ENCODE measurements at regions not wholly inside any gene's neighbourhood (a gene's known extent, or its start where the extent isn't known, plus 50 kb on each side); places are given as distances from the start of the nearest gene placed in this dataset.

DNA sequence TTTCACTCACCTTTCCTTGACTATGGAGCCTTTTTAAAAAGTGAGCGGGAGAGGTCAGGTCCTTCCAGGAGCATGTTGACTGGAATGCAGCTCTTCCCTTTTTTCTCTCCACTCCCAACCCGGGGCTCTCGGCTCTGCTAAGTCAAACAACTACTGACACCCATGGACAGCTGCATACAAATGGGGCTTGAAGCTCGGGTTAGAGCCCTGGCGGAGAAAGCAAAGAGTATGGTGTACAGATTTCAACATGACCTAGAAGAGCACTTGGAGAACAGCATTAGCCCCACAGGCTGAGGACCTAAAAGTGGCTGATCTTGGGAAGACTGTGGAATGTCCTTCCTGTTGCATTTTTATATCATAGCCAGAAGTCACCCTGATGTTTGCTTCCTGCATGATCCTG, 162.0 kb upstream of the STMND1 start:
- TF ChIP-seq RBBP5 (conservative IDR thresholded peaks at IDR 0.05), result no peak
- no peak for TF ChIP-seq CEBPB (IDR thresholded peaks at IDR 0.05; ENCODE audit: borderline replicate concordance in 1 of 2, low read depth in 2 of 2, low read length in 2 of 2)
- TF ChIP-seq, protein P1, sequence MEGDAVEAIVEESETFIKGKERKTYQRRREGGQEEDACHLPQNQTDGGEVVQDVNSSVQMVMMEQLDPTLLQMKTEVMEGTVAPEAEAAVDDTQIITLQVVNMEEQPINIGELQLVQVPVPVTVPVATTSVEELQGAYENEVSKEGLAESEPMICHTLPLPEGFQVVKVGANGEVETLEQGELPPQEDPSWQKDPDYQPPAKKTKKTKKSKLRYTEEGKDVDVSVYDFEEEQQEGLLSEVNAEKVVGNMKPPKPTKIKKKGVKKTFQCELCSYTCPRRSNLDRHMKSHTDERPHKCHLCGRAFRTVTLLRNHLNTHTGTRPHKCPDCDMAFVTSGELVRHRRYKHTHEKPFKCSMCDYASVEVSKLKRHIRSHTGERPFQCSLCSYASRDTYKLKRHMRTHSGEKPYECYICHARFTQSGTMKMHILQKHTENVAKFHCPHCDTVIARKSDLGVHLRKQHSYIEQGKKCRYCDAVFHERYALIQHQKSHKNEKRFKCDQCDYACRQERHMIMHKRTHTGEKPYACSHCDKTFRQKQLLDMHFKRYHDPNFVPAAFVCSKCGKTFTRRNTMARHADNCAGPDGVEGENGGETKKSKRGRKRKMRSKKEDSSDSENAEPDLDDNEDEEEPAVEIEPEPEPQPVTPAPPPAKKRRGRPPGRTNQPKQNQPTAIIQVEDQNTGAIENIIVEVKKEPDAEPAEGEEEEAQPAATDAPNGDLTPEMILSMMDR (IDR thresholded peaks at IDR 0.05 in 2 of 3, conservative IDR thresholded peaks at IDR 0.05 in 1 of 3; ENCODE audit: control insufficient read depth in 2 of 3, extremely low read depth in 1 of 3, insufficient read depth in 1 of 3, low read depth in 3 of 3, low read length in 3 of 3), result no peak
- no peak for TF ChIP-seq EP300 (IDR thresholded peaks at IDR 0.05; ENCODE audit: borderline replicate concordance in 1 of 2, control insufficient read depth in 1 of 2, low read depth in 2 of 2, low read length in 2 of 2)
- TF ChIP-seq, protein P2, sequence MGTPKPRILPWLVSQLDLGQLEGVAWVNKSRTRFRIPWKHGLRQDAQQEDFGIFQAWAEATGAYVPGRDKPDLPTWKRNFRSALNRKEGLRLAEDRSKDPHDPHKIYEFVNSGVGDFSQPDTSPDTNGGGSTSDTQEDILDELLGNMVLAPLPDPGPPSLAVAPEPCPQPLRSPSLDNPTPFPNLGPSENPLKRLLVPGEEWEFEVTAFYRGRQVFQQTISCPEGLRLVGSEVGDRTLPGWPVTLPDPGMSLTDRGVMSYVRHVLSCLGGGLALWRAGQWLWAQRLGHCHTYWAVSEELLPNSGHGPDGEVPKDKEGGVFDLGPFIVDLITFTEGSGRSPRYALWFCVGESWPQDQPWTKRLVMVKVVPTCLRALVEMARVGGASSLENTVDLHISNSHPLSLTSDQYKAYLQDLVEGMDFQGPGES (IDR thresholded peaks at IDR 0.05), result no peak
- TF ChIP-seq CHD2 (IDR thresholded peaks at IDR 0.05; ENCODE audit: borderline replicate concordance, low read depth, low read length), result no peak
- TF ChIP-seq, protein P3, sequence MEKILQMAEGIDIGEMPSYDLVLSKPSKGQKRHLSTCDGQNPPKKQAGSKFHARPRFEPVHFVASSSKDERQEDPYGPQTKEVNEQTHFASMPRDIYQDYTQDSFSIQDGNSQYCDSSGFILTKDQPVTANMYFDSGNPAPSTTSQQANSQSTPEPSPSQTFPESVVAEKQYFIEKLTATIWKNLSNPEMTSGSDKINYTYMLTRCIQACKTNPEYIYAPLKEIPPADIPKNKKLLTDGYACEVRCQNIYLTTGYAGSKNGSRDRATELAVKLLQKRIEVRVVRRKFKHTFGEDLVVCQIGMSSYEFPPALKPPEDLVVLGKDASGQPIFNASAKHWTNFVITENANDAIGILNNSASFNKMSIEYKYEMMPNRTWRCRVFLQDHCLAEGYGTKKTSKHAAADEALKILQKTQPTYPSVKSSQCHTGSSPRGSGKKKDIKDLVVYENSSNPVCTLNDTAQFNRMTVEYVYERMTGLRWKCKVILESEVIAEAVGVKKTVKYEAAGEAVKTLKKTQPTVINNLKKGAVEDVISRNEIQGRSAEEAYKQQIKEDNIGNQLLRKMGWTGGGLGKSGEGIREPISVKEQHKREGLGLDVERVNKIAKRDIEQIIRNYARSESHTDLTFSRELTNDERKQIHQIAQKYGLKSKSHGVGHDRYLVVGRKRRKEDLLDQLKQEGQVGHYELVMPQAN (conservative IDR thresholded peaks at IDR 0.05), result no peak
- TF ChIP-seq POLR2A (IDR thresholded peaks at IDR 0.05; ENCODE audit: low read depth, low read length), result no peak
- no peak for TF ChIP-seq POU2F2 (IDR thresholded peaks at IDR 0.05; ENCODE audit: borderline replicate concordance, low read depth, low read length)
- no peak for TF ChIP-seq ZSCAN29 (IDR thresholded peaks at IDR 0.05)
- TF ChIP-seq POLR2AphosphoS5 (IDR thresholded peaks at IDR 0.05; ENCODE audit: low read length), result no peak
